COLO668 (cell line): ENCODE measurements at regions not wholly inside any gene's neighbourhood (a gene's known extent, or its start where the extent isn't known, plus 50 kb on each side); places are given as distances from the start of the nearest gene placed in this dataset.
"Not testable (repeated sequence)": the region's sequence is repeated elsewhere in the genome, so short reads cannot be mapped to it uniquely, and the experiment has no call there.

Experiments used
- DNase-seq: peaks from one replicate; lab custom pipeline; 2025; ENCODE audit not compliant: unreplicated experiment; lab: John Stamatoyannopoulos, UW

DNA sequence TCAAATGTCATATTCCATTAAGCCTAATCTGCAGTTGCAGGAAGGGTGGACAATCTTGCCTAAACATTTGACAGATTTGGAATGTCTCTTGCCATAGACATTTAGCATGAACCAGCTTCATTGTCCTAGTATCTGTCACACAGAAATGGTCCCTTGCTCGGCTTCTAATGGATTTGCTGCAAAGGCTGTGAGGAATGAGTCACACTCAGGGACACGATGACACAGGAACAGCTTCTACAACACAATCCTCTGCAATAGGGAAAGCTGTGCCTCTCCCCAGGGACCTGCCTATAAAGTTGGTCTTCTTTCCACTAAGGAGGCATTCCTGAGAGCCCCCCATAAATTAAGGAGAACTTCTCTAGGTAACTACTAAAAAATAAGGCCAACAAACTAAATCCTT, 155.1 kb upstream of the L3MBTL4 start:
- no peak for DNase-seq

DNA sequence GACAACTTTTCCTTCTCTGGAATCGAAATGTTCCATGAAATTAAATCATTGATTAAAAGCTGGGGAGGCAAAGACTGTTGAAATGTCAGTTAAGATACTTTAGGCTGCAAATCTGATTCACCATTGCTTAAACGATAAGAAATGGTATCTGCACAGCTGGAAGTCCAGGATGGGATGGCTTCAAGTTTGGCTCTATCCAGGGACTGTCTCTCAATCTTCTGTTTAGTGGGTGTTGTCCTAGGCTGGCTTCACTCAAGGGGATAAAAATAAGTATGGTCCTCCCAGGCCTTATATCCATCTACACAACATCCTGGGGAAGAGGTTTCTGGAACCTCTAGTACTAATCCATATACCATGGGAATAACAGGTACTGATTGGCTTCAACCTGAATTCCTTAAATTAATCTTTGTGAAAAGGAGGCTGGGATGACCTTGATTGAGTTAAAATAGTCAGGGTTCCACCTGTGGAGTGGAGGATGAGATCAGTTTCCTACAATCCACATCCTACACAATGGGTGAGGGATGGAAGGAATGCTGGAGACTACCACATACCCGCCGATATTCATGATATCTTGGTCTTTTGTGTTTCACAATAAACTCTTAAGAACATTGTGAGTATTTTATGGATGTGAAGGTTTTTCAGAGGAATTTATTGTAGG, 156.0 kb upstream of the L3MBTL4 start:
- no peak for DNase-seq

DNA sequence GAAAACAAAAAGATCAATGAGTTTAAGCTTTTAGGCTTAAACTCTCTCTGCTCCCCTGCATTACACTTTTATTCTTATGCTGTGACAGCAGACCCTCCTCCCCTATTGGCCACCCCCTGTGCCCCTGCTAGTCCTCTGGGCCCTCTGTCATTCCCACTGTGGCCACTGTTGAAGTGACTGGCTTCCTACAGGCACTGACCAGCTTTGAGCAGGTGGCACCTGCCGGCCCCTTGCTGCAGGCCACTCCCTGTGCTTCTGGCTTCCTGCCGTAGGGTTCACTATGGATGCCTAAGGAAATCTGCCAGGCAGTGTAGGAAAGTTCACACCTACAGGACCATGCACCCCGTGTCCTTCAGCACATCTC, 156.5 kb upstream of the L3MBTL4 start:
- no peak for DNase-seq

DNA sequence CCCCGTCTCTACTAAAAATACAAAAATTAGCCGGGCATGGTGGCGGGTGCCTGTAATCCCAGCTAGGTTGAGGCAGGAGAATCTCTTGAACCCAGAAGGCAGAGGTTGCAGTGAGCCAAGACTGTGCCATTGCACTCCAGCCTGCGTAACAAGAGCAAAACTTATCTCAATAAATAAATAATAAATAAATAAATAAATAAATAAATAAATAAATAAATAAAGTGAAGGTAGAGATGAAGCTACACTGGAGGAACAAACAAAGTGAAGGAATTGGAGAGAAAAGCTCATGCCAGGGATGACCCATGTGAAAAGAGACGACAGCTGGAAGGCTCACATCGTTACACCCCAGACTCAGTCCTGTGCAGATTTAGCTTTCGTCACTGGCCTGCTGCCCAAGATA, 157.3 kb upstream of the ARHGAP28 start:
- not testable (repeated sequence) for DNase-seq

DNA sequence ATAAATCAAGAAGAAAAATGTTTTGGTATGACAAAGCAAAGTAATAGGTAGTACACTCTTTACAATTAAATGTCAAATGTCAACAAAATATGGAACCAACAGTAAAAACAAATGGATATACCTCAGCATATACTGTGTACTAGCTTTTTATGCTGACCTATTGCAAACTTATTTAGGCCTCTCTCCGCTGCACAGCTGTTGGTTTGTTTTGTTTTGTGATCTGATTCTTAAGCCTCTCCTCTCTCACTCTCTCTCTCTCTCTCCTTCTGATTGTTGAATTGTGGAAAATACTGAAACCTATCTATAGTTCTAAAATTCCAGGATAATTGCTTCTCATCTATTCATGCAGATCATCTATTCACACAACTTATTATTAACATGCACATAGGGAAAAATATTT, 154.9 kb upstream of the ARHGAP28 start:
- DNase-seq, result no peak

DNA sequence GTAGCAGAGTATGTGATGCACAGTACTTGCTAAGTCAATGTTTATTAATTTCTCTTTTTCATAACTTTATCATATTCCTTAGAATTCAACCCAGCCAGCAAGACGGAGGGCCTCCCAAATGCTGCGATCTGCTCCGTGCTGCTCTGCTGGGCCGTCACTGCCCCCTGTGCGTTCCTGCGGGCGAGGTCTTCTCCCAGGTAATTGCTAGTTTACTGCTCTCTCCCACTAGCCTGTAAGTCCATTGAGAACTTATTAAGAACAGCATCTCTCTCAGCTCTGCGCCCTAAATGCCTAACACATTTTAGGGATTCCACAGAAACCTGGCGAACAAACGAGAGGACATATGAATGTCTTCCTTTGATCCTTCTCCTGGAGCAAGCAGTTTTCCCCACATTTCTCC, 153.6 kb upstream of the ARHGAP28 start:
- no peak for DNase-seq

DNA sequence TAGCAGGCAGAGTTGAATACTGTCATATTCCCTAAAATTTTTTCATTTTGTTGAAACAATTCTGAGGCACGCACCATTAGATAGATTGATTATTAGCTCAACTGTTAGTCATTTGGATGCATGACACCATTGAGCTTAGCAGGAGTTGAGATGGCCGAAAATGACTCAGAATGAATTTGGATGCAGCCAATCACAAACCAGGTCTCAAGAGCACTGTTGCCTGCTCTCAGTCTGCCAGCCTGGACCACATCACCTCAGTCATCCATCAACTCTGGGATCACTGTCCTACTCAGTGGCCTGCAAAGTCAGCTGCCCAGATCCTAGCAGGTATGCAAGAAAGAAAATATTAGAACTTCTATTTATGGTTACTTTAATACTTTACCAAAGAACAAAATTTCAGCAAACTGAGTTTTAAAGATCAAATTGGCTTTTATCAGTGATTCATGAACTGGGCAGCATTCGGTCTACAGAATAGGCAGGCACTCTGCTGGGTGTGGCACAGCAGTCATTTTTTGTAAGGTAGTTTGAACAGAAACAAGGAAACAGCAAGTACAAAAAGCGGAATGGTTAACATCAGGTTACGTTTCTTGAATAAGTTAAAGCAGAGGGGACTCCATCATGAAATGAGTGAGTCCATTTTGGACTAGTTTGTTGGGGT, 152.7 kb upstream of the ARHGAP28 start:
- no peak for DNase-seq

DNA sequence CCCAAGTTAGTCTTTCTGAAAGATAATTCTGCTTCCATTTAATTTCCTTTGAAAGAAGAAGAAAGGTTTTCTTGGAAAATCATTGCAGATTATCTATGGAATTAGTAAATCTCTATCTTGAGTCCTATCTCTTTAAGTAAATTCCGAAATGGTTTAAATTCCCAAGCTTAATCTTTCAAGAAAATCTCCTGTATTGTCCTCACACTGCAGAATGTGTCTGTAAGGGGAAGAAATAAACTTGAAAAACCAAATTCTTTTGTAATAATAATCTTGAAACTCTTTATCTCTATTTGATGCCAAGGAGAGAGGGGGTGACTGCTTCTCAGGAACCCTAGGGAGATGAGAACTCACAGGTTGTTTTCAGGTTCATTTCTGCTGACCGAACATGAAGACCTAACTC, 150.8 kb upstream of the ARHGAP28 start:
- DNase-seq, result no peak

DNA sequence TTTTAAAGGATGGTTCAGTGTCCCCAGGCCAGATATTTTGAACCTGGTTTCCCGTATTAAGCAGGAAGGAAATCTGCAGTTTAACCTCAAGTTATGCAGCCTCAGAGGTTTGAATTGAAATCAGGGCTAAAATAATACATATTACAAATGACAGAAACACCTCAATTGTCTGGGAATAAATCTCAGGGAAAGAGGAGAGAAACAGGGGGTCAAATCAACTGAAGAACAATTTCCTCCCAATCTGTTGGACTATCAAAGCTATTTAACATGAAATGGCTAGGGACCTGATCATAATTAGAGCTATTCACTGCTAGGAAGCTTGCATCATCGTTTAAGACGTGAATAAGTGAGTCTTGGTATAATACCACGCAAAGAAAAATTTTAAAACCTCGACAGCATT, 150.0 kb upstream of the ARHGAP28 start:
- no peak for DNase-seq

DNA sequence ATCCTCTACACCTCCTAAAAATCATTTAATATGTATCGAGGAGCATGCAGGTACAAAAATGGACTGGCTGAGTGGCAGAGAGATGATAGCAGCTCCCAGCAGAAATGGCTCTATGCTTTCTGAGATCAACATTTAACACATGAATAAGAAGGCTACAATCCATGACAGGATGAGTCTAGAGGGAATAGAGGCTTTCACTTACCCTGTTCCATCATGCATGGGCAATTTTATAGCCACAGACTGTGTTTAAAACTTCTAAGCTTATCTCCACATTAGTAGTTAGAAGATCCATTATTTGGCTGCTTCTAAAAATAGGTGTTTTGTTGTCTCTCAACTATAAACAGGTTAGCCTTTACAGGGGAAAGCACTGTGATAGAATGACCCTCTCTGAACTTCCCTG, 149.1 kb upstream of the ARHGAP28 start:
- no peak for DNase-seq

DNA sequence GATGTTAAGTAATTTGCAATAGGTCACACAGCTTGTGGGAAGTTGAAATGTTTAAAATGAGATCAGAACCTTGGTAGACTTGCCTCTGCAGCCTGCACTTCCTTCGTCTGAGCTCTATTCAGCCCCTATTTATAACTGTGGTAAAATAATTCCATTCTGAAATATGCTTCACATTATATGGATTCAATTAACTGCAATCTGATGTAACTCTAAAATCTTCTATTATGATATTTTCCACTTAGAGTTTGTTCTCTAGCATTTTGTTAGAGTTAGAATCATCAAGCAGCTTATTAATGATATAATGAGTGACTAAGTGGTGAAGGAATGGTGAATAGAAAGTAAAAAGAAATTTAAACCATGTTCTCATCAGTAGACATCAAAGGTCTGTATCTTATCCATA, 139.6 kb upstream of the ARHGAP28 start:
- no peak for DNase-seq

DNA sequence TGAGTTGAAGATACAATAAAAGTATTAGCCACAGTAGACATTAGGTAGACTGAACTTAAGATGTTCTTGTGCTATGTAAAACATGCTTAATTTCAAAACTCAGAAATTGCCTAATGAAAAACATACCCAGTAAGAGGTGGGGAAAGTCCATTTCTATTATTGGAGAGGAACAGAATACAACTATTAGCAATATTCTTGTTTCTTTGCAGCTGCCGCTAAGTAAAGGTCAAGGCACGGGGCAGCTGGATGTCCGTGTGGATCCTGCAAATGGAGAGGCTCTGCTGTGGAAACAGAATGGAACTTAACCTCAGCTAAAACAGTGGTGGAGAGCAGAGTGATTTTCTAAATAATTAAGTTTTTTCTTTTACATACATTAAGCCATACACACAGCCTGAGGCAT, 139.2 kb upstream of the ARHGAP28 start:
- no peak for DNase-seq

DNA sequence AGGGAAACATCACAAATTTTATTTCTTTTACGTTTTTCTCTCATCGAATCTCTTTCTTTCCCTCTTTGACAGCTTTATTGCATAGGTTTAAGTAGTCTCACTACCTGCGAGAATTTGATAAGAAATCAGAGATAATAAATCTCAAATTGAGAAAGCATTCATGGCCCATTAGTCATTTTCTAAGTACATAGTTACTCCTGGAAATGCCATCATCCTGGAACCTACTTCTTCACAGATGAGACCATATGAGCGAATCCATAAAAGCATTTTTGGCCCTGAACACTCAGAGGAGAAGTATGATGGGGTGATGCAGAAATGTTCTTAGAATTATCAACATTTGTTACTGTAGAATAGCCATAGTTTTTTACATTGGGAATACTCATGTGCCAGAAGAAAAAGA, 138.0 kb upstream of the ARHGAP28 start:
- no peak for DNase-seq

DNA sequence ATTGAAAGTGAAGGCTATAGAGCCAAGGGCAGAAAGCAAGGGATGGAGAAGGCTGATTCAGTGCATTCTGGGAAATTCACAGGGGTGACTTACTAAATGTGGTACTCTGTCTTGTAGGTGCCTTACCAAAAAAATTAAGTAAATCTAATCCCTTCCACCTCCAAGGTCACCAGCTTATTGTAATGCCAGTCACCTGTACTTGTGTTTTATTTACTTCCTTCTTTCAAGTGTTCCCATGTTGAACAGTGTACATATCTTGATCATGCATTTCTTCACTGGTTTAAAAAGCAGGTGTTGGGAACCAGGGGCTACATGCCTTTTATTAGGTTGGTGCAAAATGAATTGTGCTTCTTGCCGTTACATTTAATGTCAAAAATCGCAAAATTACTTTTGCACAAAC, 137.0 kb upstream of the ARHGAP28 start:
- DNase-seq, result no peak

DNA sequence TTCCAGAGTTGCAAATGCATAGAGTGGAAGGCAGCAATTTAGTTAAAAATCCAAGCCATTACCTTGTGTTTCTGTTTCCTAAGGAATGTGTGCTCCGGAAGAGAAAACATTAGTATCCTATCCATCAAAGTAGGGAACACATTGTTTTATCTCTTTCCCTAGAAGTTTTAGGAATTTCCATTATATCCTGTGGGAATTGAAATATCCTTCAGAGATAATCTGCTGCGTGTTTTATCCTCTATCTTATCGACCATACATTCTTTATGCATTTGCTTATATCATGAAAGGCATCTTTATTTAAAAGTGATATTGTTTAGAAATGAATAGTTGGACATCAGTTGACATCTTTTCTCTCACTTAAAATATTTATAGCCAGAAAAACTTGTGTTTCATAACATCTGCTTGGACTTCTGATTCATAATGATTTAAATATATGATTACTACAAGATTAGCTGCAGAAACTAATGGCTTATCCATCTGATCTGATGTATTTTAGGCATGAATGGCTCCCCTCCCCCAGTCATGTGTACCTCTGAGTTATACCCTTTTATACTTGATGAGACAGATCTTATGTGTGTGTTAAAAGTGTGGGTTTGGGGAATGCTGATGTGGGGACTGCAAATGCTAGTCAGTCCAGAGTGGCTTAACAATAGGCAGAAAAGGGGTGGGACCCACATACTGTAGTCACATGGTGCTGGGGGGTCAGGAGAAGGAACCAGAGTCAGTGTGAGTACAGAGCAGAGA, 136.2 kb upstream of the ARHGAP28 start:
- DNase-seq, result no peak

DNA sequence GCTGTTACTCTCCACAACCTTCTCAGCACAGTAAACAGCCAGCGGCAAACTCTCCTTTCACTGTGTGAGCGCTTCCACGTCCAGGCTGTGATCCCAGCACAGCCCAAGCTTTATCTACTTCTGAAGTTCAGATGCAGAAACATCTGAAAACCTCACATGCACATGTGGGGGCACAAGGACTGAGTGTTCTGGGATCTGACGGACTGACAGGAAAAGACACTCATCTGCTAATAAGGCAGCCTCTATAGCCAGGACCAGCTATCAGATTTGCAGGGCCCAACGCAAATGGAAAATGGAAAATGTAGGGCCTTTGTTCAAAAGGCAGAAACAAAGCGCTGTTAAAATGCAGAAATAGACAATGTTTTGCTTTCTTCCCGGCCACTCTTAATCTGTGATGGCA, 133.8 kb upstream of the ARHGAP28 start:
- no peak for DNase-seq

DNA sequence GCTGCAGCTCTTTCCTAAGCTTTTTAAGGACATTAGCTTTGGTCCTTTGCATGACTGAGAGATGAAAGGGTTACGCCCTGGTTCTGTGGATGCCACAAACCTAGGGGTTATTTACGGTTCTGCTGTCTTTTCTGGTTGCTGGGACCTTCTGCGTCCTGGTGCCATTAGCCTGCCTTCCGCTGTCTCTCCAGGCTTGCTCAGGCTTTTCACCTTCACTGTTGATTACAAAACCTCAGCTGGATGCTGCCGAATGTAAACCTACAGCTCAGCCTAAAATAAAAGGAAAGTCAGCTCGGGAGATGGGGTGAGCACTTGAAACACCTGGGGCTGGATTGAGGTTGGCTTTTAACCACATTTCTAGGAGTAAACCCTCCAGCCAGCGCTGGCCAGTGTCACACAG, 130.9 kb upstream of the ARHGAP28 start:
- no peak for DNase-seq

DNA sequence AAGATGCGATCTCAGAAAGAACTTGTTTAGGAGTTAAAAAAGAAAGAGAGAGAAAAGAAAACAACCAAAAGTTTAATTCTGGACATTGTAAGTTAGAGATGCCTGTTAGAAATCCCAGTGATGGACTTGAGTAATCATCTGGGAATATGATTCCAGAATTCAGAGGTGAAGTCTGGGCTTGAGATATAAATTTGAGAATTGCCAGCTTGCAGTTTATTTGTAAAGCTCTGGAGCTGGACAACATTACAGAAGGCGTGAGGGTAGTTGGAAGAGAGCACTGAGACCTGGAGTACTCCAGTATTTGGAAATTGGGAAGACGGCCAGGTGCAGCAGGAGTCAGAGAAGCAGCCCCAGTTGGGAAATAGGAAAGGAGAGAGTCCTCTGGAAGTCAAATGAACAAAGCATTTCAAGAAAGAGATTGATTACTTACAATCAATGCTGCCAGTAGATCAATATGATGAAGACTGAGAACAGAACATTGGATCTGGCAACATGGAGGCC, 128.8 kb upstream of the ARHGAP28 start:
- no peak for DNase-seq

DNA sequence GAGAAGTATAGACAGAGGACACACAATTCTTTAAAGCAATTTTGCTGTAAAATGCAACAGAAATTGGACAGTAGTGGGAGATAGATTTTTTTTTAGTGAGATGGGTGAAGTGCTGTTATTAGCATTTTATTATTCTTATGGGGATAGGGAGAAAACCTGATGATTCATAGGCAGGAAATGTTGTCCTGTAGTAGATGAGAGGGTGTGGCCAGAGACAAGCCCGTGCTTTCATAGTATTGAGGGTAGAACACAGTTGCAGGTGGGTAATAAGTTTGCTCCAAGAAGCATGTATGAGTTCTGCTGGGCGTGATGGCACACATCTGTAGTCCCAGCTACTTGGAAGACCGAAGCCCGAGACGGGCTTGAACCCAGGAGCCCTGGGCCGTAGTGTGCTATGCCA, 128.3 kb upstream of the ARHGAP28 start:
- DNase-seq, result no peak

DNA sequence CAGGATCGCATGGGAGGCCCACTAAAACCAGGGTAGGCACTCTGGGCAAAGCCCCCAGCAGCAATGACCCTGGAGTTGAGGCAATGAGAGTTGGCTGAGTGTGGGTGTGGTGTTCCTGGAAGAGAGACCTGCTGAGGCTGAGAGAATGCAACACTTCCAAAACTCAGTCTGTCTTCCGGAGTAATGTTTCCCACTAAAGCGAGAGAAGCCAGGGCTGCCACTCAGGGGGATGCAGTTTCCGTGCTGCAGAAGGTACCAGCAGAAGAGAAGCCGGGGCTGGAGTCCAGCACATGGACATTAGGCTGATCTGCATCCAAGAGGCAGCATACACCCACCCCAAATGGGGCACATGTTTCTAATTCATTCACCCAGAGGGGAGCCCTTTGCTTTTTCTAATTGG, 127.2 kb upstream of the ARHGAP28 start:
- DNase-seq, result no peak

DNA sequence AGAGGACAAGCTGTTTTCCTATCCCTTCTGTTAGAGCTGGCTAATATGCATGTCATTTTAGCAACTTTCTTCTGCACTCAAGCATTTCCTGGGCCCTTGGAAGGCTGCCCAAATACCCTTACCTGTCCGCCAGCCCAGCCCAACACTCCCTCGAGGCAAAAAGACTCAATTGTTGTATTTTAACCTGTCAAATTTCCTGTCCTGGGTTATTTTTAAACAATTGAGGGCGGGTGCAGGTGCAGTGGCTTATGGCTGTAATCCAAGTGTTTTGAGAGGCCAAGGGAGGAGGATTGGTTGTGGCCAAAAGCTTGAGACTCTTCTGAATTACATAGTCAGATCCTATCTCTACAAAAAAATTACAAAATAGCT, 125.0 kb upstream of the ARHGAP28 start:
- no peak for DNase-seq

DNA sequence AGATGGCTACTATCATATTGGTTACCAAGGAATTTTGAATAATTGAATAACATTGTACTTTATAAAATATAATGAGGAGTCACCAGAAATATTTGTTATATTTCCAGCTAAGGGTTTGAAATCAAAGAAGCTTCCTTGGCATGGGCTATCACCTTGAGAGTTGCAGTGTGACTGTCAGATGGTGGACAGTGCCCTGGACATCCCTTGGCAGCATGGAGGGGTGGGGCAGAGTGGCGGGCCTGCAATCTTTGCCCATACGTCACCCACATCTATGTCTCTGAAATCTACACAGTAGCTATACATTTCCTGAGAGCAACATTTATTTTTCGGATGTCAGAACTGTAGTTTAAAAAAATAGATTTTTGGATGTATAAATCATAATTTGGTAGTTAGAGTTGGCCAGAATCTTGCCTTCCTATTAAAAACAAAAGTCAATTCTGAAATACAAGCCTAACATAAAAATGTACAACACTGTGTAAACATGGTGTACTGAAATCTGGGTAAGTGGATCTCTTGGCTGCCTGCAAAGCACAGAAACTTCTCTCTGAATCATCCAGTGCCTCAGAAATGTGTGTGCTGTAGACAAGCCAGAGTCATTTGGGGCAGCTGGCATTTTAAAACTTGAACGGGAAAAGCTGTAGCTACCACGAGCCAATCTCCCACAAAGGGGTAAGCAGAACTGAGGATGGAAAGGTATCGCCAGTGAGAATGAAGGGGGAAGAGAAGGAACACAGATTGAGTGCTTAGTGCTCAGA, 124.2 kb upstream of the ARHGAP28 start:
- DNase-seq, result no peak
